NCI-H146 (cell line): ENCODE measurements at regions not wholly inside any gene's neighbourhood (a gene's known extent, or its start where the extent isn't known, plus 50 kb on each side); places are given as distances from the start of the nearest gene placed in this dataset.
"Not testable (repeated sequence)": the region's sequence is repeated elsewhere in the genome, so short reads cannot be mapped to it uniquely, and the experiment has no call there.

Experiments used
- DNase-seq: peaks from one replicate; lab custom pipeline; 2025; lab: John Stamatoyannopoulos, UW

GRCh38 chr9:89670801-89671434, 66.1 kb downstream of the GADD45G start:
- DNase-seq, result no peak

- DNase-seq, result no peak
These were observed 69.8 kb downstream of the GADD45G start for GRCh38 chr9:89674667-89675057.

- peak; percentile 97 for DNase-seq
These were observed 70.4 kb downstream of the GADD45G start for GRCh38 chr9:89675058-89675742.

- DNase-seq, result peak; percentile 98
These were observed 71.5 kb downstream of the GADD45G start for GRCh38 chr9:89676281-89676680.

- peak; percentile 94 for DNase-seq
These were observed 73.0 kb downstream of the GADD45G start for GRCh38 chr9:89677702-89678395.

- DNase-seq, result peak; percentile 89
These were observed 73.7 kb downstream of the GADD45G start for GRCh38 chr9:89678396-89679015.

- DNase-seq, result no peak
These were observed 74.2 kb downstream of the GADD45G start for GRCh38 chr9:89679016-89679415.

GRCh38 chr9:89679581-89679980, 74.8 kb downstream of the GADD45G start:
- no peak for DNase-seq

- no peak for DNase-seq
These were observed 76.0 kb downstream of the GADD45G start for GRCh38 chr9:89680547-89681467.

GRCh38 chr9:89681468-89681859, 76.7 kb downstream of the GADD45G start:
- not testable (repeated sequence) for DNase-seq

GRCh38 chr9:89683626-89684025, 78.8 kb downstream of the GADD45G start:
- DNase-seq, result no peak

GRCh38 chr9:89684218-89684617, 79.4 kb downstream of the GADD45G start:
- no peak for DNase-seq

GRCh38 chr9:89684912-89685636, 80.3 kb downstream of the GADD45G start:
- no peak for DNase-seq

- DNase-seq, result no peak
These were observed 80.9 kb downstream of the GADD45G start for GRCh38 chr9:89685698-89686097.

- peak; percentile 95 for DNase-seq
These were observed 81.3 kb downstream of the GADD45G start for GRCh38 chr9:89686126-89686525.

GRCh38 chr9:89686621-89687020, 81.8 kb downstream of the GADD45G start:
- no peak for DNase-seq

- peak; percentile 74 for DNase-seq
These were observed 82.4 kb downstream of the GADD45G start for GRCh38 chr9:89687188-89687587.

GRCh38 chr9:89687848-89688247, 83.0 kb downstream of the GADD45G start:
- no peak for DNase-seq

- not testable (repeated sequence) for DNase-seq
These were observed 84.5 kb downstream of the GADD45G start for GRCh38 chr9:89689321-89689720.

- DNase-seq, result peak; percentile 34
These were observed 85.6 kb downstream of the GADD45G start for GRCh38 chr9:89690334-89690912.
